ENCODE measurements at regions not wholly inside any gene's neighbourhood (a gene's known extent, or its start where the extent isn't known, plus 50 kb on each side); places are given as distances from the start of the nearest gene placed in this dataset.

DNA sequence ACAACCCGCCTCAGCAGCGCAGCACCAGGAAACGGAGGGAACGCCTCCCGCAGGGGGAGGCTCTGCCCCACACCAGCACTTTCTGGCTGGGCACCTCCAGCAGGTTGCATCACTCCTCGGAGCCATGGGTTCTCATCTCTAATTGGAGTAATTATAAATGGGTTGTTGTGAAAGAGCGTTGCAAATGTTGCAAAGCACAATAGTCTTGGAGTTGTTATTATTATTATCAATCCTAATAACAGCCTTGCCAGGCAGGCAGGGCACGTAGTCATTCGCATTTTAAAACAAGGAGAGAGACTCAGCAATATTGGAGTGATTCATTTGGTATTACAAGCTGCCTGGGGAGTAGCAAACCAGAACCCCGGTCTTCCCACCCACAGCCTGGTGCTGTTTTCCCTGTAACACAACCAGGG is 108.6 kb upstream of the GJB6 start:
- Histone ChIP-seq H2AFZ (ENCODE audit: insufficient read depth, low read depth, low read length, poor library complexity, severe bottlenecking) (no peak overlapping the region), H3K79me2 (ENCODE audit: control insufficient read depth, insufficient read depth, low read length) (no peaks in the 10 kb centered on the region), H3K27me3 (replicated peaks in 1 of 4; ENCODE audit: control extremely low read depth in 1 of 4, control insufficient read depth in 3 of 4, insufficient read depth in 4 of 4, low read length in 3 of 4) (no peaks in the 10 kb centered on the region), H3K4me3 (ENCODE audit: control extremely low read depth in 1 of 5, extremely low read depth in 1 of 5, insufficient read depth in 1 of 5, low read depth in 2 of 5, low read length in 4 of 5) (no peak overlapping the region), H3K4me1 (ENCODE audit: control insufficient read depth in 2 of 2, insufficient read depth in 2 of 2, low read length in 2 of 2) (no peaks in the 10 kb centered on the region), H3K4me2 (replicated peaks; ENCODE audit: low read depth, low read length, poor library complexity, severe bottlenecking) (no peak overlapping the region), H3K9ac (ENCODE audit: low read length) (no peak overlapping the region), H3K27ac (ENCODE audit: low read length in 2 of 2) (no peak overlapping the region), H3K9me3 (ENCODE audit: control extremely low read depth in 1 of 3, control insufficient read depth in 2 of 3, insufficient read depth in 1 of 3, low read length in 2 of 3) (no peaks in the 10 kb centered on the region), H4K20me1 (ENCODE audit: control insufficient read depth, insufficient read depth, low read length, poor library complexity, severe bottlenecking) (no peaks in the 10 kb centered on the region), H3K36me3 (replicated peaks in 1 of 2; ENCODE audit: control extremely low read depth in 1 of 2, control insufficient read depth in 1 of 2, extremely low read depth in 1 of 2, insufficient read depth in 2 of 2, low read length in 1 of 2) (no peaks in the 10 kb centered on the region)
- no peaks in the 10 kb centered on the region for H3K9me3 Mint-ChIP-seq (ENCODE audit: insufficient read depth)
- no peak overlapping the region for H3K27ac Mint-ChIP-seq
- no peaks in the 10 kb centered on the region for H3K4me1 Mint-ChIP-seq
- 98% methylated on average over 5 of the region's 10 CpGs for WGBS (ENCODE audit: insufficient coverage)
- intact Hi-C loops (cut with micrococcal nuclease): no loop called here
- TF ChIP-seq EZH2 (IDR thresholded peaks at IDR 0.05; ENCODE audit: borderline replicate concordance, insufficient read depth, low read depth, low read length, poor library complexity, severe bottlenecking): no peak
- TF ChIP-seq, protein P1, sequence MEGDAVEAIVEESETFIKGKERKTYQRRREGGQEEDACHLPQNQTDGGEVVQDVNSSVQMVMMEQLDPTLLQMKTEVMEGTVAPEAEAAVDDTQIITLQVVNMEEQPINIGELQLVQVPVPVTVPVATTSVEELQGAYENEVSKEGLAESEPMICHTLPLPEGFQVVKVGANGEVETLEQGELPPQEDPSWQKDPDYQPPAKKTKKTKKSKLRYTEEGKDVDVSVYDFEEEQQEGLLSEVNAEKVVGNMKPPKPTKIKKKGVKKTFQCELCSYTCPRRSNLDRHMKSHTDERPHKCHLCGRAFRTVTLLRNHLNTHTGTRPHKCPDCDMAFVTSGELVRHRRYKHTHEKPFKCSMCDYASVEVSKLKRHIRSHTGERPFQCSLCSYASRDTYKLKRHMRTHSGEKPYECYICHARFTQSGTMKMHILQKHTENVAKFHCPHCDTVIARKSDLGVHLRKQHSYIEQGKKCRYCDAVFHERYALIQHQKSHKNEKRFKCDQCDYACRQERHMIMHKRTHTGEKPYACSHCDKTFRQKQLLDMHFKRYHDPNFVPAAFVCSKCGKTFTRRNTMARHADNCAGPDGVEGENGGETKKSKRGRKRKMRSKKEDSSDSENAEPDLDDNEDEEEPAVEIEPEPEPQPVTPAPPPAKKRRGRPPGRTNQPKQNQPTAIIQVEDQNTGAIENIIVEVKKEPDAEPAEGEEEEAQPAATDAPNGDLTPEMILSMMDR (IDR thresholded peaks at IDR 0.05): no peak
- DNase-seq: no peak
- peaks cover 6% of the 10 kb centered on the region for H3K27me3 Mint-ChIP-seq
- ChIA-PET POLR2A (no interaction called here), CTCF (interaction anchor here (0.7 kb wide), 1 partner anchor 808 kb away, joined by 3 read pairs; no protein-coding TSS in a partner anchor)
- no peak for ATAC-seq (ENCODE audit: low read depth)
- no peak overlapping the region for H3K4me3 Mint-ChIP-seq

DNA sequence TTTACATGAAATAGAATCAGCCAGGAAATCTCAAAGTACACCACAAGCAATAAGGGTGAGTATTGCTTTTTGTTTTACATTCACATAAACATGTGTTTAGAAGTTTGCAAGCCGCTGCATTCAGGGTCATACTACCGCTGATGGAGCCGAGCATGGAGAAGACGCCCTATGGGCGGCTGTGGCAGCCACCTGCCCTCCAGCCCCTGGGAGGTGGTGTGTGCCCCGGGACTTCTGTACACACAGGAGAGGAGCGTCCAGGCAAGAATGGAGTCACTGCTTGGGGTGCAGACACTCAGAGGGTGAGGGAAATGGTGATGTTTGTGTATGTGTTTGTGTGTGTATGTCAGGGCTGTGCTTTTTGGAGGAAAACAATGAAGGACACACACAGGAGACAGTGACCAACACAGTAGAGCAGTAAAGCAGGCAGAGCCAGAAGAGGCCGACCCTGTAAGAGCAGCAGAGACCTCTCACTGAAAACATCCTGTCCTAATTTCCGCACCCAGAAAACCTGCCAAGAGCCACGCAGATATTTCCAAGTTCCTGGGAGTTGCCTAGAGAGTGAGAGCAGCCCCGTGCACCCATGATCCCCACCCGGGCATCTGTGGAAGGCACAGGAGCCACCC is 108.1 kb upstream of the GJB6 start:
- Histone ChIP-seq H3K27ac (ENCODE audit: low read length in 2 of 2) (no peak overlapping the region), H2AFZ (ENCODE audit: insufficient read depth, low read depth, low read length, poor library complexity, severe bottlenecking) (no peak overlapping the region), H3K4me2 (replicated peaks; ENCODE audit: low read depth, low read length, poor library complexity, severe bottlenecking) (no peak overlapping the region), H3K36me3 (replicated peaks in 1 of 2; ENCODE audit: control extremely low read depth in 1 of 2, control insufficient read depth in 1 of 2, extremely low read depth in 1 of 2, insufficient read depth in 2 of 2, low read length in 1 of 2) (no peaks in the 10 kb centered on the region), H3K4me3 (ENCODE audit: control extremely low read depth in 1 of 5, extremely low read depth in 1 of 5, insufficient read depth in 1 of 5, low read depth in 2 of 5, low read length in 4 of 5) (no peak overlapping the region), H4K20me1 (ENCODE audit: control insufficient read depth, insufficient read depth, low read length, poor library complexity, severe bottlenecking) (no peaks in the 10 kb centered on the region), H3K4me1 (ENCODE audit: control insufficient read depth in 2 of 2, insufficient read depth in 2 of 2, low read length in 2 of 2) (no peaks in the 10 kb centered on the region), H3K27me3 (replicated peaks in 1 of 4; ENCODE audit: control extremely low read depth in 1 of 4, control insufficient read depth in 3 of 4, insufficient read depth in 4 of 4, low read length in 3 of 4) (no peaks in the 10 kb centered on the region), H3K79me2 (ENCODE audit: control insufficient read depth, insufficient read depth, low read length) (no peaks in the 10 kb centered on the region), H3K9me3 (ENCODE audit: control extremely low read depth in 1 of 3, control insufficient read depth in 2 of 3, insufficient read depth in 1 of 3, low read length in 2 of 3) (no peaks in the 10 kb centered on the region), H3K9ac (ENCODE audit: low read length) (no peak overlapping the region)
- Mint-ChIP-seq H3K4me3 (no peak overlapping the region), H3K9me3 (ENCODE audit: insufficient read depth) (no peaks in the 10 kb centered on the region), H3K27ac (no peak overlapping the region), H3K4me1 (no peaks in the 10 kb centered on the region), H3K27me3 (peaks cover 6% of the 10 kb centered on the region)
- 87% methylated on average over 7 of the region's 12 CpGs for WGBS (ENCODE audit: insufficient coverage)
- DNase-seq (no peak), ATAC-seq (ENCODE audit: low read depth) (no peak)
- ChIA-PET POLR2A (no interaction called here), CTCF (no interaction called here)
- TF ChIP-seq, protein P1 (IDR thresholded peaks at IDR 0.05): no peak
- TF ChIP-seq EZH2 (IDR thresholded peaks at IDR 0.05; ENCODE audit: borderline replicate concordance, insufficient read depth, low read depth, low read length, poor library complexity, severe bottlenecking): no peak
- intact Hi-C loops (cut with micrococcal nuclease): no loop called here
